ENCODE measurements at regions not wholly inside any gene's neighbourhood (a gene's known extent, or its start where the extent isn't known, plus 50 kb on each side); places are given as distances from the start of the nearest gene placed in this dataset.

GRCh38 chr9:134214386-134214765 lies 50.0 kb upstream of the RNU6ATAC start:
- no peak for TF ChIP-seq FOXM1 (IDR thresholded peaks at IDR 0.05; ENCODE audit: borderline replicate concordance)
- no peak for TF ChIP-seq SP1 (IDR thresholded peaks at IDR 0.05)
- no peak for TF ChIP-seq PKNOX1 (IDR thresholded peaks at IDR 0.05)
- TF ChIP-seq HDGF (IDR thresholded peaks at IDR 0.05; ENCODE audit: borderline replicate concordance): no peak
- no peak for TF ChIP-seq FOXK2 (IDR thresholded peaks at IDR 0.05)
- TF ChIP-seq CTBP1 (IDR thresholded peaks at IDR 0.05; ENCODE audit: borderline replicate concordance): no peak
- TF ChIP-seq LEF1 (IDR thresholded peaks at IDR 0.05; ENCODE audit: borderline replicate concordance): no peak
- TF ChIP-seq BHLHE40 (IDR thresholded peaks at IDR 0.05; ENCODE audit: borderline replicate concordance): no peak
- no peak for TF ChIP-seq L3MBTL2 (conservative IDR thresholded peaks at IDR 0.05)
- TF ChIP-seq ZNF384 (IDR thresholded peaks at IDR 0.05): no peak
- TF ChIP-seq ARNT (IDR thresholded peaks at IDR 0.05): no peak
- TF ChIP-seq NFRKB (IDR thresholded peaks at IDR 0.05): no peak
- TF ChIP-seq ELF4 (IDR thresholded peaks at IDR 0.05): no peak
- no peak for TF ChIP-seq SUZ12 (IDR thresholded peaks at IDR 0.05)
- TF ChIP-seq TARDBP (IDR thresholded peaks at IDR 0.05): no peak
- no peak for TF ChIP-seq FOXA1 (IDR thresholded peaks at IDR 0.05)
- CTCF ChIA-PET: interaction anchor here (0.9 kb wide), 1 partner anchor 9 kb away, joined by 4 read pairs; no protein-coding TSS in a partner anchor
- DNase-seq (ENCODE audit: extremely low spot score): no peak
- POLR2A ChIA-PET: no interaction called here

- ChIA-PET POLR2A (no interaction called here), CTCF (interaction anchor here (0.9 kb wide), 1 partner anchor 9 kb away, joined by 4 read pairs; no protein-coding TSS in a partner anchor)
Measured at GRCh38 chr9:134214766-134215419, 50.5 kb upstream of the RNU6ATAC start.

GRCh38 chr9:134215420-134215698 lies 51.0 kb upstream of the RNU6ATAC start:
- DNase-seq (ENCODE audit: extremely low spot score): no peak
- ChIA-PET POLR2A (no interaction called here), CTCF (no interaction called here)
- no peak for TF ChIP-seq BHLHE40 (IDR thresholded peaks at IDR 0.05; ENCODE audit: borderline replicate concordance)
- TF ChIP-seq ZNF384 (IDR thresholded peaks at IDR 0.05): no peak
- TF ChIP-seq SP1 (IDR thresholded peaks at IDR 0.05): no peak
- no peak for TF ChIP-seq HDGF (IDR thresholded peaks at IDR 0.05; ENCODE audit: borderline replicate concordance)
- no peak for TF ChIP-seq CTBP1 (IDR thresholded peaks at IDR 0.05; ENCODE audit: borderline replicate concordance)
- no peak for TF ChIP-seq FOXA1 (IDR thresholded peaks at IDR 0.05)
- no peak for TF ChIP-seq FOXM1 (IDR thresholded peaks at IDR 0.05; ENCODE audit: borderline replicate concordance)
- no peak for TF ChIP-seq L3MBTL2 (conservative IDR thresholded peaks at IDR 0.05)
- TF ChIP-seq FOXK2 (IDR thresholded peaks at IDR 0.05): no peak
- TF ChIP-seq NFRKB (IDR thresholded peaks at IDR 0.05): no peak
- TF ChIP-seq TARDBP (IDR thresholded peaks at IDR 0.05): no peak
- TF ChIP-seq ELF4 (IDR thresholded peaks at IDR 0.05): no peak
- TF ChIP-seq SUZ12 (IDR thresholded peaks at IDR 0.05): no peak
- no peak for TF ChIP-seq ARNT (IDR thresholded peaks at IDR 0.05)
- TF ChIP-seq LEF1 (IDR thresholded peaks at IDR 0.05; ENCODE audit: borderline replicate concordance): no peak
- TF ChIP-seq PKNOX1 (IDR thresholded peaks at IDR 0.05): no peak

More at GRCh38 chr9:134214766-134215419, 50.5 kb upstream of the RNU6ATAC start:
- TF ChIP-seq FOXM1 (IDR thresholded peaks at IDR 0.05; ENCODE audit: borderline replicate concordance): no peak
- TF ChIP-seq FOXA1 (IDR thresholded peaks at IDR 0.05): no peak
- no peak for TF ChIP-seq SP1 (IDR thresholded peaks at IDR 0.05)
- TF ChIP-seq L3MBTL2 (conservative IDR thresholded peaks at IDR 0.05): no peak
- TF ChIP-seq ARNT (IDR thresholded peaks at IDR 0.05): no peak
- no peak for TF ChIP-seq PKNOX1 (IDR thresholded peaks at IDR 0.05)
- no peak for TF ChIP-seq ZNF384 (IDR thresholded peaks at IDR 0.05)
- no peak for TF ChIP-seq ELF4 (IDR thresholded peaks at IDR 0.05)
- TF ChIP-seq NFRKB (IDR thresholded peaks at IDR 0.05): no peak
- TF ChIP-seq SUZ12 (IDR thresholded peaks at IDR 0.05): no peak
- no peak for TF ChIP-seq TARDBP (IDR thresholded peaks at IDR 0.05)
- no peak for TF ChIP-seq LEF1 (IDR thresholded peaks at IDR 0.05; ENCODE audit: borderline replicate concordance)
- no peak for TF ChIP-seq CTBP1 (IDR thresholded peaks at IDR 0.05; ENCODE audit: borderline replicate concordance)
- TF ChIP-seq BHLHE40 (IDR thresholded peaks at IDR 0.05; ENCODE audit: borderline replicate concordance): no peak
- TF ChIP-seq FOXK2 (IDR thresholded peaks at IDR 0.05): no peak
- no peak for TF ChIP-seq HDGF (IDR thresholded peaks at IDR 0.05; ENCODE audit: borderline replicate concordance)
- no peak for DNase-seq (ENCODE audit: extremely low spot score)

- POLR2A ChIA-PET: no interaction called here
- DNase-seq (ENCODE audit: extremely low spot score): no peak
- TF ChIP-seq TARDBP (IDR thresholded peaks at IDR 0.05) (no peak), NFRKB (IDR thresholded peaks at IDR 0.05) (no peak), LEF1 (IDR thresholded peaks at IDR 0.05; ENCODE audit: borderline replicate concordance) (no peak), HDGF (IDR thresholded peaks at IDR 0.05; ENCODE audit: borderline replicate concordance) (no peak), ELF4 (IDR thresholded peaks at IDR 0.05) (no peak), FOXM1 (IDR thresholded peaks at IDR 0.05; ENCODE audit: borderline replicate concordance) (no peak), SUZ12 (IDR thresholded peaks at IDR 0.05) (no peak), CTBP1 (IDR thresholded peaks at IDR 0.05; ENCODE audit: borderline replicate concordance) (no peak), FOXA1 (IDR thresholded peaks at IDR 0.05) (no peak), PKNOX1 (IDR thresholded peaks at IDR 0.05) (no peak), BHLHE40 (IDR thresholded peaks at IDR 0.05; ENCODE audit: borderline replicate concordance) (no peak), L3MBTL2 (conservative IDR thresholded peaks at IDR 0.05) (no peak), FOXK2 (IDR thresholded peaks at IDR 0.05) (no peak), ZNF384 (IDR thresholded peaks at IDR 0.05) (no peak), ARNT (IDR thresholded peaks at IDR 0.05) (no peak)
- CTCF ChIA-PET: no interaction called here
Measured at GRCh38 chr9:134215699-134216448, 51.5 kb upstream of the RNU6ATAC start.
